Activated naive CD8-positive, alpha-beta T cell treated with anti-CD3 and anti-CD28 coated beads, Interleukin-2, amount 50 U/mL, for 24 hours (primary cell): ENCODE measurements at regions not wholly inside any gene's neighbourhood (a gene's known extent, or its start where the extent isn't known, plus 50 kb on each side); places are given as distances from the start of the nearest gene placed in this dataset.
A peak's percentile ranks its signal among the peaks of the same experiment; 100 is the strongest.
"Not testable (repeated sequence)": the region's sequence is repeated elsewhere in the genome, so short reads cannot be mapped to it uniquely, and the experiment has no call there.

Experiments
- ATAC-seq: fragments of 150-1000 bp; cut with Tn5 transposase; one replicate; pipeline ENCODE4 v1.10.0; 2021
- DNase-seq: peaks from one replicate; pipeline ENCODE4 v3.0.0; 2021
- H3K27ac Mint-ChIP-seq: one replicate; pipeline ENCODE4 v1.8.0; 2021; ENCODE audit warnings: mild to moderate bottlenecking, mixed read lengths
- H3K27me3 Mint-ChIP-seq: one replicate; pipeline ENCODE4 v1.8.0; 2021; ENCODE audit warnings: mixed read lengths
- H3K36me3 Mint-ChIP-seq: one replicate; pipeline ENCODE4 v1.8.0; 2021; ENCODE audit warnings: low read depth, mixed read lengths
- H3K4me1 Mint-ChIP-seq: one replicate; pipeline ENCODE4 v1.8.0; 2021; ENCODE audit warnings: mixed read lengths
- H3K4me3 Mint-ChIP-seq: one replicate; pipeline ENCODE4 v1.8.0; 2021; ENCODE audit warnings: mild to moderate bottlenecking, moderate library complexity, mixed read lengths
- H3K9me3 Mint-ChIP-seq: one replicate; pipeline ENCODE4 v1.8.0; 2021; ENCODE audit warnings: mixed read lengths

DNA sequence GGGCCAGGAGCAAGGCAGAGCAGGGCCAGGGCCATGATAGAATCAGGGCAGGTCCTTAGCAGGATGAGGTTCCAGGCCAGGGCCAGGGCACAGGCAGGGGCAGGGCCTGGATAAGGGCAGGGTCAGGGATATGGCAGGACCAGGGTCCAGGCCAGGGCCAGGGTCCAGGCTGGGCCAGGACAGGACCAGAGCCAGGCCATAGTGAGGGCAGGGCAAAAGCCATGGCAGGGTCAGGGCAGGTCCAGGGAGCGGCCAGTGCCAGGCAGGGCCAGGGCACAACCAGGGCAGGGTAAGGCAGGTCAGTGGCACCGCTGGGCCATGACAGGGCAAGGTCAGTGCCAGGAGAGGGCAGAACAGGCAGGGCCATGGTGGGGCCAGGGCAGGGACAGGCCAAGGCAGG is 152.2 kb downstream of the LIPI start:
- H3K27ac Mint-ChIP-seq = no peak overlapping the region
- H3K27me3 Mint-ChIP-seq = no peaks in the 10 kb centered on the region
- no peaks in the 10 kb centered on the region for H3K36me3 Mint-ChIP-seq
- no peak for DNase-seq
- peaks cover 4% of the 10 kb centered on the region for H3K9me3 Mint-ChIP-seq
- no peak overlapping the region for H3K4me3 Mint-ChIP-seq
- peak; percentile 6 for ATAC-seq
- no peaks in the 10 kb centered on the region for H3K4me1 Mint-ChIP-seq

DNA sequence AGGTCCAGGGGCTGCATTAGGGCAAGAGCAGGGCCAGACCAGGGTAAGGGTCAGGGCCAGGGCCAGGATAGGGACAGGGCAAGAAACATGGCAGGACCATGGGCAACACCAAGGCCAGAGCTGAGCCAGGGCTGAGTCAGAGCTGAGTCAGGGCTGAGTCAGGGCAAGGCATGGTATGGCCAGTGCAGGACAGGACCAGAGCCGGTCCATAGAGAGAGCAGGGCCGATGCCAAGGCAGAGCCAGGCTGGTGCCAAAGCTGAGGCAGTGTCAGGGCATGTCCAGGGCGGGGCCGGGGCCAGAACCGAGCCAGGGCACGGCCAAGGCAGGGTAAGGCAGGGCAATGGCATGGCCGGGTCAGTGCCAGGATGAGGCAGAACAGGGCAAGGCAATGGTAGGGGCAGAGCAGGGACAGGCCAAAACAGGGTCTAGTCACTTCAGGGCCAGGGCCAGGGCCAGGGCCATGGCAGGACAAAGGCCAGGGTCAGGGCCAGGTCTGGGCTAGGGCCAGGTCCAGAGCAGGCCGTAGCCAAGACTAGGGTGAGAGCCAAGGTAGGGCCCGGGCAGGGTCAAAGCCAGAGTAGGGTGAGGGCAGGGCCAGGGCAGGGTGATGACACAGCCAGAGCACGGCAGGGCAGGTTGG is 152.8 kb downstream of the LIPI start:
- peak; percentile 15 for ATAC-seq
- H3K27me3 Mint-ChIP-seq, H3K9me3 Mint-ChIP-seq, H3K36me3 Mint-ChIP-seq, H3K27ac Mint-ChIP-seq, H3K4me1 Mint-ChIP-seq, DNase-seq, H3K4me3 Mint-ChIP-seq: not testable (repeated sequence)

DNA sequence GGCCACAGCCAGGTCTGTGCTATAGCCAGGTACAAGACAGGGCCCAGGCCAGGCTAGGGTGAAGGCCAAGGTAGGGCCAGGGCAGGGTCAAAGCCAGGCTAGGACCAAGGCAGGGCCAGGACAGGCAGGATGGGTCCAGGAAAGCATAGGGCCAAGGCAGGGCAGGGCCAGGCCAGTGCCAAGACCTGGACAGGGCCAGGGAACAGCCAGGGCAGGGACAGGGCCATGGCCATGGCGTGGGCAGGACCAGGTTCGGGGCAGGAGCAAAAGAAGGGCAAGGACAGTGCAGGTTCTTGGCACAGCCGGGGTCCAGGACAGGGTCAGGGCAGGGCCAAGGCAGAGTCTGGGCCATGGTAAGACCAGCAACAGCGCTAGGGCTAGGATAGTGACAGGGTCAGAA is 153.4 kb downstream of the LIPI start:
- H3K27ac Mint-ChIP-seq = no peak overlapping the region
- H3K27me3 Mint-ChIP-seq = no peaks in the 10 kb centered on the region
- DNase-seq (no peak), ATAC-seq (no peak)
- no peak overlapping the region for H3K4me3 Mint-ChIP-seq
- peaks cover 4% of the 10 kb centered on the region for H3K9me3 Mint-ChIP-seq
- no peaks in the 10 kb centered on the region for H3K36me3 Mint-ChIP-seq
- H3K4me1 Mint-ChIP-seq = no peaks in the 10 kb centered on the region

DNA sequence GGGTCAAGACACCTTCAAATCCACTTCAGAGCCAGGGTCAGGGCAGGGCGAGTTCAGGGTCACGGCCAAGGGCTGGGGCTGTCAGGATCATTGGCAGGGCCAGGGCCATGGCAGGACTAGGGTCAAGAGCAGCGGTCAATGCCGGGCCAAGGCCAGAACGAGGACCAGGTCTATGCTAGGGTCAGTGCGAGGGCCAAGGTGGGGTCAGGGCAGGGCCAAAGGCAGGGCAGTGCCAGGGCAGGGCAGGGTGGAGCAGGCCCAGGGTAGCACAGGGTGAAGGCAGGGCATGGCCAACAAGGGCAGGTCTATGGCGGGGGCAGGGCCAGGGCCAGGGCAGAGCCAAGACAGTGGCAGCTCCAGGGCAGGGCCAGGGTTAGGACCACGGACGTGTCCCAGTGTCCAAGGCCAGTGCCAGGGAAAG is 154.0 kb downstream of the LIPI start:
- no peaks in the 10 kb centered on the region for H3K27me3 Mint-ChIP-seq
- ATAC-seq = no peak
- H3K27ac Mint-ChIP-seq = no peak overlapping the region
- DNase-seq = no peak
- no peak overlapping the region for H3K4me3 Mint-ChIP-seq
- peaks cover 4% of the 10 kb centered on the region for H3K9me3 Mint-ChIP-seq
- H3K4me1 Mint-ChIP-seq = no peaks in the 10 kb centered on the region
- H3K36me3 Mint-ChIP-seq = no peaks in the 10 kb centered on the region

DNA sequence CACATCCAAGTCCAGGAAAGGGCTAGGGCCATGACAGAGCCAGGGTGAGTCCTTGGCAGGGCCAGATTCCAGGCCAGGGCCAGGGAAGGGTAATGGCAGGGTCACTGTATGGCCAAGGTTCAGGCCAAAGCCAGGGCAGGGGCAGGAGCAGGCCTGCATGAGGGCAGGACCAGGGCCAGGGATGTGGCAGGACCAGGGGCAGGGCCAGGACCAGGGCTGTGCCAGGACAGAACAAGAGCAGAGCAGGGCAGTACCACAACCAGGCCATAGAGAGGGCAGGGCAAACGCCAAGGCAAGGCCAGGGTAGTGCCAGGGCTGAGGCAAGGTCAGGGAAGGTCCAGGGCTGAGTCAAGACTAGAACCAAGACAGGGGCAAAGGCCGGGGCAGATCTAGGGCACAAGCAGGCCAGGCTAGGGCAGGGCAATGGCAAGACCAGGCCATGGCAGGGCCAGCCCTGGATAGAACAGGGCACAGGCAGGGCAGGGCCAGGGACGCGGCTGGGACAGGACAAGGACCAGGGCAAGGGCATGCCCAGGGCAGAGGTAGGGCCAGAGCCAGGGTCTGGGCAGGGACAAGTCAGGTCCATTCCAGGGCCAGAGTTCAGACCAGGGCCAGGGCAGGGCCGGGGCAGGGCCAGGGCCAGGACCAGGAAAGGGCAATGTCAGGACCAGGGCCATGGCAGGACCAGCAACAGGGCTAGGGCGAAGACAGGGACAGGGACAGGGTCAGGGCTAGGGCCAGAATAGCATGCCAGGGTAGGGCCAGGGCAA is 154.8 kb downstream of the LIPI start:
- not testable (repeated sequence) for H3K9me3 Mint-ChIP-seq, H3K27ac Mint-ChIP-seq, DNase-seq, H3K27me3 Mint-ChIP-seq, H3K4me1 Mint-ChIP-seq, ATAC-seq, H3K4me3 Mint-ChIP-seq, H3K36me3 Mint-ChIP-seq

DNA sequence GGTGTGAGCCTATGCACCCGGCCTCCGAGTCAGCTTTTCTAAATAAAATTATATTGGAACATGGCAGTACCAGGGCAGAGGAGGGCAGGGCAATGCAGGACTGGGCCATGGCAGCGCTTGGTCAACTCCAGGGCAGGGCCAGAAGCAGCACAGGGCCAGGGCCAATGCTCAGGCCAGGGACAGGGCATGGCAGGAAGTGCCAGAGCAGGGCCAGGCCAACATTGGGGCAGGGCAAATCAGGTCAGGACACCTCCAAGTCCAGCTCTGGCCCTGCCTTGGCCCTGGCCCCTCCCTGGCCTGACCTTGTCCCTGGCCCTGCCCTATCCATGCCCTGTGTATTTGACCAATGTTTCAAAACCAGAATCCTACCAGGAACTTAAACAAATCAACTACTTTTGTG is 156.1 kb downstream of the LIPI start:
- ATAC-seq (no peak), DNase-seq (no peak)
- H3K27me3 Mint-ChIP-seq = no peaks in the 10 kb centered on the region
- no peak overlapping the region for H3K4me3 Mint-ChIP-seq
- H3K9me3 Mint-ChIP-seq = no peaks in the 10 kb centered on the region
- H3K4me1 Mint-ChIP-seq = no peaks in the 10 kb centered on the region
- no peak overlapping the region for H3K27ac Mint-ChIP-seq
- H3K36me3 Mint-ChIP-seq = peaks cover 2% of the 10 kb centered on the region

DNA sequence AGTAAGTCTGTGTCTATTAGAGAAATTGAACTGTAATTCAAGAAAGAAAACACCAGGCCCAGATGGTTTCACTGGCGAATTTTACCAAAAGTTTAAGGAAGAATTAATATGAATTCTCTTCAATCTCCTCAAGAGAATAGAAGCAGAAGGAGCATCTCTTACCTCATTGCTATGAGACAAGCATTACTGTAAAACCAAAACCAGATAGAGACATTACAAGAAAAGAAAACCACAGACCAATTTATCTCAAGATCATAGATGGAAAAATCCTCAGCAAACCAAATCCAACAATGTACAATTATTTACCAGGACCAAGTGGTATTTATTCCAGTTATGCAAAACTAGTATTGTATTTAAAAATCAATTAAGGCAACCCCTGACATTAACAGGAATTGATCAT is 160.6 kb downstream of the LIPI start:
- H3K9me3 Mint-ChIP-seq = no peaks in the 10 kb centered on the region
- H3K27ac Mint-ChIP-seq = no peak overlapping the region
- peaks cover 2% of the 10 kb centered on the region for H3K36me3 Mint-ChIP-seq
- ATAC-seq (no peak), DNase-seq (no peak)
- H3K27me3 Mint-ChIP-seq = no peaks in the 10 kb centered on the region
- H3K4me3 Mint-ChIP-seq = no peak overlapping the region
- H3K4me1 Mint-ChIP-seq = no peaks in the 10 kb centered on the region

DNA sequence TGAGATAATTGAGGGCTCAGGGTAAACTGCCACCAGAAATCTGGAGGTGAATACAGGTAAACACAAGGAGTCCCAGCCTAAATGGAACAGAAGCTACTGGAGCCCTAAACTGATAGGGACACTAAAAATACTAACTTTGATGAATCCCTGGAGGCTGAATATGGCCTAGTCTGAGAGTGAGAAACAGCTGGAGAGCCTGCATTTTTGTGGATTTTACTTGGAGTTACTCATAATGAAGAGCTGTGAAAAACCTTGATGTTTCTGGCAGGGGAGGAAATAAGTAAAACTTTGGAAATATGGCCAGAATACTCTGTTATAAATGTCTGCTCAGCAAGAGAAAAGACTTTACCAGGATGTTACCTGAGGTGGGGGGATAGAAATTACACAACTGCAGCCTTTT is 164.4 kb downstream of the LIPI start:
- no peaks in the 10 kb centered on the region for H3K9me3 Mint-ChIP-seq
- ATAC-seq (no peak), DNase-seq (no peak)
- peaks cover 2% of the 10 kb centered on the region for H3K36me3 Mint-ChIP-seq
- no peak overlapping the region for H3K27ac Mint-ChIP-seq
- H3K27me3 Mint-ChIP-seq = no peaks in the 10 kb centered on the region
- no peaks in the 10 kb centered on the region for H3K4me1 Mint-ChIP-seq
- no peak overlapping the region for H3K4me3 Mint-ChIP-seq

DNA sequence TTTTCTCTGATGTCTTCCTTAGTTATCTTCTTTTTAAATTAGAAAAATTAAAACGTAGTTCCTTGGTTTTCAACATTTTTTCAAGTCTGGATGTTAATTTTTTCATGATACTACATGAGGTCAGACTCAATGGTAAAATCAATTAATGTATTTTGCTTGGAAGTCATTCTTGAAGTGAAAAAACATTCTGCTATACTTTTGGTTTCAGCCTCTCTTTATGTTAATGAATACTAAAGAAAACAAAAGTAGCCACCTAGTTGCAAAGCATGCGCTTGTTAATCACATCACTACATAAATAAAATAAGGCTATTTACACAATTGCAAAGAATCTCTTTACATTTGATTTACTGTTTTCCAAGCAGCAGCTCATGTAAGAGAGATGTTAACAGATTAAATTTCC is 170.4 kb downstream of the LIPI start:
- ATAC-seq = no peak
- Mint-ChIP-seq H3K36me3 (no peaks in the 10 kb centered on the region), H3K27me3 (no peaks in the 10 kb centered on the region), H3K27ac (no peak overlapping the region), H3K4me1 (no peaks in the 10 kb centered on the region), H3K4me3 (no peak overlapping the region), H3K9me3 (no peaks in the 10 kb centered on the region)
- DNase-seq = no peak

DNA sequence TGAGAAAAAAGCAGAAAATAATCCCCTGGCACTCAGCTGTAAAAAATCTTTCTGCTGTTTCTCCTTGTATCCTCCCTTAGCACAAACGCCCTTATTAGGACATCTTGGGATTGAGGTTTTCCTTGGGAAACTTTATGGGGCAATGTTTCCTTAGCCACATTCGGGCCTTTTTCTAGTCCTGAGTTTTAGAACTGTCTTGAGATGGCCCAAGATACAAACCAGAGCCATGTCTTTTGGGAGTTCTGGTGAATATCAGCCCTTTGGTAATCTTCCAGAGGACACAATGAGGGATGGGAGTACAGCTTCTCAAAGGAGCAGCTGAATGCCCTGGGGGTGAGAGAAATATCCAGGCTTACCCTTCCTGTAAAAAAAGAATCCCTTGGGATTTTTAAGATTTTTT is 182.1 kb downstream of the LIPI start:
- not testable (repeated sequence) for DNase-seq

DNA sequence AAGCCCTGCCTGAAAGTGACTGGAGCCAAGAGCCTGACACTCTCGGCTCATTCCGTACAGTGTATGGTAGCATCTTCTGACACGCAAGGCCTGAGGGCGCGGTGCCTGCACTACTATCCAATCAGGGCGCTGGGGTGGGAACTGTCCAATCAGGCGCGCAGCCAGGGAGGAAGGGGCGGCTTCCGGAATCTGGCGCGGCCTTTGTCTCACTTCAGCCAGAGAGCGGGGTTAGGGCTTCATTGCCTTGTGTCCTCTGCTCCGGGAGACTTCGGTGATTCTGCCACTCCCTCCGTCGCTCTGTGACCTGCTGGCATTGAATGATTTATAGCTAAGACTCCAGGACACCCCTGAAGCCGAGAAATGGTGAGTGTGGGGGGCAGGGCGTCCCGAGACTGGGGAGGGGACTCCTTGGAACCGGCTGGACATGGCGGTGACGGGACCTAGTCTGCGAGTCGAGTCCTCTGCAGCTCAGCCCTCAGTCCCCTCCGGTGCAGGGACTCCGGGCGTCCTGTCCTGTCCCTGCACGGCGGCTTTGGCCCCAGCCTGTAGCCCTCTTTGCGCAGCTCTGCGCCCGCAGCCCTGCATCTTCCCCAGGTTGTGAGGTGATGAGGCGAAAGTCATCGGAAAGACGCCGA is 183.4 kb downstream of the LIPI start:
- not testable (repeated sequence) for H3K9me3 Mint-ChIP-seq, H3K36me3 Mint-ChIP-seq, H3K4me1 Mint-ChIP-seq, H3K27me3 Mint-ChIP-seq
- DNase-seq (peak; percentile 84), ATAC-seq (peak; percentile 100)
- H3K4me3 Mint-ChIP-seq = peak overlapping the region; percentile 90
- H3K27ac Mint-ChIP-seq = peak overlapping the region; percentile 64

More for the DNA sequence above, 182.1 kb downstream of the LIPI start:
- not testable (repeated sequence) for H3K27me3 Mint-ChIP-seq, H3K4me1 Mint-ChIP-seq, ATAC-seq, H3K36me3 Mint-ChIP-seq, H3K27ac Mint-ChIP-seq, H3K9me3 Mint-ChIP-seq
- peak overlapping the region; percentile 90 for H3K4me3 Mint-ChIP-seq

DNA sequence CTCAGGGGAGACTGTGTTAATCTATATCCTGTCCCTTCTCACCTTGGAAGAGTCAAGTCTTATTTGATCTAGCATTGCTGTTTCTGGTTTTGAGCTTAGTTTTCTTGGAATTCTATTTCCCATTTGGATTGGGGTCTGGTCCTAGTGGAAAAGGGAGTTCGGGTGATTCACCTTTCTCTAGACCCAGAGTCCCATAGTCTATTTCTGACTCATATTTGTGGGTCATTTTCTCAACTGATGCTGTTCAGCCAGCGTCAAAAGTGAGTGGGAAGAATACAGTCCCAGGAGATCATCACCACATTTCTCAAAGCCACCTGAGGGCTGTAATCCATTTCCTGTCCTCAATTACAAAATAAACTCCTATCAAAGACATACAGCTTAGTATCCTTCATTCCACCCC is 190.6 kb downstream of the LIPI start:
- not testable (repeated sequence) for DNase-seq, H3K4me3 Mint-ChIP-seq, H3K4me1 Mint-ChIP-seq, H3K36me3 Mint-ChIP-seq, H3K9me3 Mint-ChIP-seq, H3K27ac Mint-ChIP-seq, ATAC-seq, H3K27me3 Mint-ChIP-seq

DNA sequence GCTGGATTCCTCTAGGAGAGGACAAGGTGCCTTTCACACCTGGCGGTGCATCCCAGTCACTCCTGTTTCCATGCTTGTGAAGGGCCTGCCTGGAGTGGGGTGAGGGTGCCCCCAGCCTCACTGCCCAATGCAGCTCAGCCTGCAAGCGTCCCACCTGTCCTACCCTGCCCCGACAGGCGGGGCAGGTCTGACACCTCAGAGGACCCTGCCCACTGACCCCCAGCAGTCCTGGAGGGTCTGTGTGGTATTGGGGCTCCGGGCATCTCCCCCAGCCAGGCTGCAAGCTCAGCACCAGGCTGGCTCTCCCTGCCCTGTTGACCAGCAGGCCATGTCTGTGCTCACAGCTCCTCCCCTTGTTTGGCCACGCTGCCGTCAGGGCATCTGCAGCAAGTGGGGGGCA is 194.9 kb downstream of the LIPI start:
- H3K9me3 Mint-ChIP-seq, H3K27me3 Mint-ChIP-seq, H3K27ac Mint-ChIP-seq, H3K4me1 Mint-ChIP-seq, ATAC-seq, H3K36me3 Mint-ChIP-seq, DNase-seq, H3K4me3 Mint-ChIP-seq: not testable (repeated sequence)

DNA sequence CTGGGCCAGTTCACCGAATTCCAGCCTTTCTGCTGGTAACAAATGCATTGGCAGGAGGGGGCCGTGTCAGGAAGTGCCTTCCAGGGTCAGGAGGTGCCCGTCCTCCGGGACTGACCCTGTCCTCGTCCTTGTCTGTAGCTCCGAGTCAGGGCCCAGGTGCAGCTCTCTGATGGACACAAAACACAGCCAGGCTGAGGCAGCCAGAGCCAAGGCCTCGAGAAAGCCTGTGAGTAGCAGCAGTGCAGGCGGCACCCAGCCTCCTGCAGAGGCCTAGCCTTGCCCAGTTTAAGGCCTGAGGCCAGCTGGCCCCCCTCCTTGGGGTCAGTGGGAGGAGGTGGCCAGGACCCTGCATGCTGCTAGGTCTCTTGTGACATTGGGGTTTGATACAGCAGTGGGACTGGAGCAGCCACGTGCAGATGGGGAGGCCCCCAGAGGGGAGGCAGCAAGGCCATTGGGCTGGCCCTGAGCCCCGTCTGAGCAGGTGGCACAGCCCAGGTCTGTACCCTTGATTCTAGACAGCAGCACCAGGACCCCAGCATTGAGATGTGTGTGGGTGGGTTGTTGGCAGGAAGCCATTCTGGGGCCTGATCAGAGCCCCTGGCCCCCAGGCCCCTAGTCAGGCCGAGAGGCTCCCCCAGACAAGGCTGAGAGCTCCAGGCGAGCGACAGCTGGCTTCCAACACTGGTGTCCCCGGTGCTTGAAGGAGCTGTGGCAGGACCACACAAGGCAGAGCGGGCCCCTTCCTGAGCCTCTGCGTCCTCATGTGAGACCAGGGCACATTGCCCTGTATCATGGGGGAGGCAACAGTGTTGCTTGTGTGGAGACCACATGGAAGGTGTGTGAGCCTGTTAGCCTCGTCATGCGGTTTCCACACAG is 196.9 kb downstream of the LIPI start:
- not testable (repeated sequence) for H3K4me3 Mint-ChIP-seq, DNase-seq, H3K27ac Mint-ChIP-seq, H3K36me3 Mint-ChIP-seq, H3K4me1 Mint-ChIP-seq, H3K27me3 Mint-ChIP-seq, H3K9me3 Mint-ChIP-seq, ATAC-seq
